Muscle layer of duodenum (tissue), 2 donors: ENCODE measurements at regions not wholly inside any gene's neighbourhood (a gene's known extent, or its start where the extent isn't known, plus 50 kb on each side); places are given as distances from the start of the nearest gene placed in this dataset.

Experiments
- H3K27ac ChIP-seq: one replicate; pipeline ENCODE4 v1.7.0; 2013; ENCODE audit warnings: mild to moderate bottlenecking, low read length
- H3K27me3 ChIP-seq: one replicate; pipeline ENCODE4 v1.7.0; 2013; ENCODE audit warnings: low read depth, mild to moderate bottlenecking, control low read depth, low read length
- H3K36me3 ChIP-seq, 2 donors: one replicate each; pipeline ENCODE4 v1.7.0; 2013; ENCODE audit warnings: low read length in 2 of 2, control low read depth in 1 of 2, mild to moderate bottlenecking in 1 of 2; ENCODE audit not compliant: insufficient read depth in 2 of 2, control insufficient read depth in 1 of 2
- H3K4me1 ChIP-seq, 2 donors: one replicate each; pipeline ENCODE4 v1.7.0; 2013; ENCODE audit warnings: low read length in 2 of 2, mild to moderate bottlenecking in 2 of 2, control low read depth in 1 of 2, moderate library complexity in 1 of 2; ENCODE audit not compliant: insufficient read depth in 2 of 2, control insufficient read depth in 1 of 2
- H3K4me3 ChIP-seq, 2 donors: one replicate each; pipeline ENCODE4 v1.7.0; 2013; ENCODE audit warnings: low read length in 2 of 2, low read depth in 1 of 2, mild to moderate bottlenecking in 1 of 2
- H3K9me3 ChIP-seq, 2 donors: one replicate each; pipeline ENCODE4 v1.7.0; 2013; ENCODE audit warnings: low read length in 2 of 2, control low read depth in 1 of 2, mild to moderate bottlenecking in 1 of 2; ENCODE audit not compliant: control insufficient read depth in 1 of 2
- donor health status: healthy.

- Histone ChIP-seq H3K27me3 (no peaks in the 10 kb centered on the region), H3K36me3 (no peaks in the 10 kb centered on the region), H3K4me3 (no peak overlapping the region), H3K9me3 (no peaks in the 10 kb centered on the region), H3K4me1 (no peaks in the 10 kb centered on the region), H3K27ac (no peak overlapping the region)
Observed at GRCh38 chr1:112778137-112778536, 63.0 kb upstream of the PPM1J start.

DNA sequence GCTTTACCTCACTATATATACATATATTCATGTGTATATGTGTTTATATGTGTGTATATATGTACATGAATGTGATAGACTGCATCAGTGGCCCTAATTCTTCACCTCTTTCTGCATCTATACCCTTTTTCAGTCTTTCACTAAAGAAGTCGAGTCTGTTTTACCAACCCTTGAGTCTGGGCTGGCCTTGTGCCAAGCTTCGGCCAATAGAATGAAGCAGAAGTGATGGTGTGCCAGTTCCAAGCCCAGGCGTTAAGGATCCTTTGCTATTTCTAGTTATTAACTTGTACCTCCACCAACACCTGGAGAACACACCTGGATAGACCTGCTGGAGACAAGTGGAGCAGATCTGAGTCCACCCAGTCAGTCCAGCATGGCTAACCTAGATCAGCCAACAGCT is 61.6 kb upstream of the PPM1J start:
- no peaks in the 10 kb centered on the region for H3K4me1 ChIP-seq

GRCh38 chr1:112772781-112773180 is 57.6 kb upstream of the PPM1J start:
- Histone ChIP-seq H3K4me3 (no peak overlapping the region), H3K9me3 (no peaks in the 10 kb centered on the region), H3K27me3 (no peaks in the 10 kb centered on the region), H3K27ac (no peak overlapping the region), H3K4me1 (no peaks in the 10 kb centered on the region), H3K36me3 (no peaks in the 10 kb centered on the region)

More for the DNA sequence above, 61.6 kb upstream of the PPM1J start:
- H3K27me3 ChIP-seq: no peaks in the 10 kb centered on the region
- no peak overlapping the region for H3K4me3 ChIP-seq
- H3K9me3 ChIP-seq: no peaks in the 10 kb centered on the region
- H3K36me3 ChIP-seq: no peaks in the 10 kb centered on the region
- H3K27ac ChIP-seq: no peak overlapping the region

DNA sequence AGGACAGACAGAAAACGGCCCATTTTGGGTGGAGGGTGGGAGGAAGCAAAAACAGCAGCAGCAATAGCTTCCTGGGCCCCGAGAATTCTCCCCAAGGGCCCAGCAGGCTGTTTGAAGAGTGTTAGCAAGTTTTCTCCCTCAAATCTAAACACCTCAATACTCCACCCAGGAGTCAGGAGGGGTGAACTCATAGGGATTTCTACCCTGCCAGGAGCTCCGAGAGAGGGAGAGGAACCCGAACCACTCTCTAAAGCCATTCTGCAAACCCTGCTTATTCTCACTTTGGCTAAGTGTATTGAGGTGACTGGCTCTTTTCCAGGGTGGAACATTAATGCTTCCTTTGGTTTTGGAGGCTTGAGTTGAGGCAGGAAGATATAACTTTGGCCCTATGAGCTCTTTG is 55.6 kb upstream of the PPM1J start:
- no peak overlapping the region for H3K4me3 ChIP-seq
- H3K27me3 ChIP-seq: no peaks in the 10 kb centered on the region
- no peaks in the 10 kb centered on the region for H3K9me3 ChIP-seq
- H3K4me1 ChIP-seq: no peaks in the 10 kb centered on the region
- H3K36me3 ChIP-seq: no peaks in the 10 kb centered on the region
- H3K27ac ChIP-seq: no peak overlapping the region

- no peaks in the 10 kb centered on the region for H3K27me3 ChIP-seq
- H3K4me1 ChIP-seq: no peaks in the 10 kb centered on the region
- no peak overlapping the region for H3K4me3 ChIP-seq
- no peaks in the 10 kb centered on the region for H3K9me3 ChIP-seq
- no peaks in the 10 kb centered on the region for H3K36me3 ChIP-seq
- H3K27ac ChIP-seq: no peak overlapping the region
Observed at GRCh38 chr1:112769611-112770010, 54.5 kb upstream of the PPM1J start.

DNA sequence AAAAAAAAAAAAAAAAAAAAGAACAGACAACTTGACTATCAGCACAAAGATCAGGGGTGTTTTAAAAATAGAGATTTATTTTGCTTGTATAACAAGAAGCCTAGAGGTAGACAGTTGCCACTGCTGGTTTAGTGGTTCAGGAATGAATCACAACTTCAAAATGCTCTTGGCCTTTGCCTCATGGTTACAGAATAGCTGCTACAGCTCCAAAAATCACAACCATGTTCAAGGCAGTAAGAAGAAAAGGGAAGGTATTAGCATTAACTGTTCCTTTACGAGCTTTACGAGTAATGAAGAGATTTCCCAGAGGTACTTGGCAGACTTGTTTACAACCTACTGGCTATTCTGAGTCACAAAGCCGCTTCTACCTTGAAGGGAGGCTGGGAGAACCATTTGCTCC is 52.5 kb upstream of the PPM1J start:
- Histone ChIP-seq H3K4me3 (no peak overlapping the region), H3K9me3 (no peaks in the 10 kb centered on the region), H3K4me1 (no peaks in the 10 kb centered on the region), H3K27ac (no peak overlapping the region), H3K27me3 (no peaks in the 10 kb centered on the region), H3K36me3 (no peaks in the 10 kb centered on the region)
